HFF-Myc (cell line): ENCODE measurements at regions not wholly inside any gene's neighbourhood (a gene's known extent, or its start where the extent isn't known, plus 50 kb on each side); places are given as distances from the start of the nearest gene placed in this dataset.
"Not testable (repeated sequence)": the region's sequence is repeated elsewhere in the genome, so short reads cannot be mapped to it uniquely, and the experiment has no call there.

Source experiments
- DNase-seq: peaks from one replicate; pipeline ENCODE4 v3.0.0-alpha.2; 2011; ENCODE audit warnings: low read depth; ENCODE audit errors: extremely low read depth
- H3K4me3 ChIP-seq: replicated peaks from 2 replicates; pipeline ENCODE4 v1.5.1; 2011; ENCODE audit warnings: low read depth, mild to moderate bottlenecking, control low read depth, low read length
- CTCF ChIP-seq: IDR thresholded peaks from 2 replicates; pipeline ENCODE4 v1.5.1; 2012; ENCODE audit warnings: mild to moderate bottlenecking, low read depth, low read length, control low read depth; ENCODE audit errors: missing control alignments

GRCh38 chr10:23975431-23975830 is 233.5 kb upstream of the KIAA1217 start:
- DNase-seq: no peak
- no peak for TF ChIP-seq CTCF
- H3K4me3 ChIP-seq: no peak overlapping the region

- H3K4me3 ChIP-seq: no peak overlapping the region
- no peak for TF ChIP-seq CTCF
- DNase-seq: no peak
These were observed 232.7 kb upstream of the KIAA1217 start for GRCh38 chr10:23976275-23976674.

- no peak for TF ChIP-seq CTCF
- no peak for DNase-seq
- H3K4me3 ChIP-seq: no peak overlapping the region
These were observed 230.6 kb upstream of the KIAA1217 start for GRCh38 chr10:23978317-23978716.

GRCh38 chr10:23980094-23980493 is 228.8 kb upstream of the KIAA1217 start:
- TF ChIP-seq CTCF: no peak
- no peak overlapping the region for H3K4me3 ChIP-seq
- DNase-seq: no peak

- no peak overlapping the region for H3K4me3 ChIP-seq
- no peak for TF ChIP-seq CTCF
- no peak for DNase-seq
These were observed 227.2 kb upstream of the KIAA1217 start for GRCh38 chr10:23981520-23982309.

GRCh38 chr10:23984405-23984804 is 224.5 kb upstream of the KIAA1217 start:
- H3K4me3 ChIP-seq, DNase-seq: not testable (repeated sequence)

- no peak for DNase-seq
- TF ChIP-seq CTCF: no peak
These were observed 220.9 kb upstream of the KIAA1217 start for GRCh38 chr10:23988006-23988405.

More at GRCh38 chr10:23988006-23988405, 220.9 kb upstream of the KIAA1217 start:
- H3K4me3 ChIP-seq: no peak overlapping the region
